HPDE6-E6E7 (cell line): ENCODE measurements at regions not wholly inside any gene's neighbourhood (a gene's known extent, or its start where the extent isn't known, plus 50 kb on each side); places are given as distances from the start of the nearest gene placed in this dataset.
"Not testable (repeated sequence)": the region's sequence is repeated elsewhere in the genome, so short reads cannot be mapped to it uniquely, and the experiment has no call there.

ENCODE experiments used
- DNase-seq: peaks from one replicate; pipeline ENCODE4 v3.0.0; 2011; ENCODE audit warnings: missing footprints; ENCODE audit errors: extremely low spot score

- no peak for DNase-seq
These were observed 1041.9 kb downstream of the OTOL1 start for GRCh38 chr3:162538491-162538890.

GRCh38 chr3:162538906-162539305, 1042.3 kb downstream of the OTOL1 start:
- DNase-seq = no peak

DNA sequence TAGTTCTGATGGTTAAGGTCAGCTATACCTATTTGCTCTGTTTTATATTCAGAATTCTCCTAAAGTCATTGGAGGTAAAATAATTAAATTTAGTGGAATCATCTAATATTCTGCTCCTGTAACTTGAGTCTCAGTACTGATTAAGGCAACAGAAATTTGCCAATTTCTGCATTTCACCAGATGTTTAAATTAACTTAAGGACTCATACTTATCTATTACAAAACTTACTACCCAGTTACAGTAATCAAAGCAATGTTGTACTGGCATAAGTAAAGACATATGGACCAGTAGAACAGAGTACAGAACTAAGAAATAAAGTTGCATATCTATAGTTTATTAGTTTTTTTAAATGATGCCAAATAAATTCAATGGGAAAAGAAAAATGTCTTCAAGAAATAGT, 1043.8 kb downstream of the OTOL1 start:
- DNase-seq = no peak

- DNase-seq = no peak
These were observed 1045.3 kb downstream of the OTOL1 start for GRCh38 chr3:162541923-162542322.

DNA sequence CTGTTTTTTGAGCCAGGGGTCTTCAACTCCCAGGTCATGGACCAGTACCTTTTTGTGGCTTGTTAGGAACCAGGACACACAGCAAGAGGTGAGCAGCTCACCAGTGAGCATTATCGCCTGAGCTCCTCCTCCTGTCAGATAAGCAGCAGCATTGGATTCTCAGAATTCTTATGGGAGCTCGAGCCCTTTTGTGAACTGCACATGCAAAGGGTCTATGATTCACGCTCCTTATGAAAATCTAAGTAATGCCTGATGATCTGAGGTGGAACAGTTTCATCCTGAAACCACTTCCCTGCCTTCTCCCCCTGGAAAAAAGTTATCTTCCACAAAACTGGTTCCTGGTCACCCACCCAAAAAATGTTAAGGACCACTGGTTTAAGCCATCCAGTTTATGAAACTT, 1047.6 kb downstream of the OTOL1 start:
- no peak for DNase-seq

GRCh38 chr3:162546910-162547309, 1050.3 kb downstream of the OTOL1 start:
- DNase-seq = no peak

- no peak for DNase-seq
These were observed 1050.7 kb downstream of the OTOL1 start for GRCh38 chr3:162547321-162547720.

GRCh38 chr3:162555761-162556160, 1059.2 kb downstream of the OTOL1 start:
- DNase-seq = no peak

- no peak for DNase-seq
These were observed 1061.4 kb downstream of the OTOL1 start for GRCh38 chr3:162558016-162558415.

GRCh38 chr3:162568706-162569105, 1072.1 kb downstream of the OTOL1 start:
- DNase-seq = no peak

DNA sequence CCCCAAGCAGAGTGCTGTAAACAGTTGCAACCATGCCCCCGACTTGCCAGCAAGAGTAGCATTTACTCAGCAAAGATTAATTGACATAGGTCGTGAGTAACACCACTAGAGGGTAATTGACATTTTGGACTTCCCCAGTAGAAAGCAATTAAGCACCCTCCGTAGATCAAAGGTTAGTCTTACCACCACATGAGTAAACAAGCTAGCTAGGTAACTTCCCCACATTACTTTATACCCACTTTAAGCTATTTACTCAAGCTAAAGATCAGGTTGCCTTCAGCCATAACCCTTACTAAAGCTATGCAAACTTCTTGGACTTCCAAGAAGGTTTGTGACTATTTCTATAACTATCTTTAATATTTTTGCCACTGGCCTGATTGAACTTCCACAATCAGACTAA, 1072.7 kb downstream of the OTOL1 start:
- no peak for DNase-seq

GRCh38 chr3:162584986-162585385, 1088.4 kb downstream of the OTOL1 start:
- no peak for DNase-seq

DNA sequence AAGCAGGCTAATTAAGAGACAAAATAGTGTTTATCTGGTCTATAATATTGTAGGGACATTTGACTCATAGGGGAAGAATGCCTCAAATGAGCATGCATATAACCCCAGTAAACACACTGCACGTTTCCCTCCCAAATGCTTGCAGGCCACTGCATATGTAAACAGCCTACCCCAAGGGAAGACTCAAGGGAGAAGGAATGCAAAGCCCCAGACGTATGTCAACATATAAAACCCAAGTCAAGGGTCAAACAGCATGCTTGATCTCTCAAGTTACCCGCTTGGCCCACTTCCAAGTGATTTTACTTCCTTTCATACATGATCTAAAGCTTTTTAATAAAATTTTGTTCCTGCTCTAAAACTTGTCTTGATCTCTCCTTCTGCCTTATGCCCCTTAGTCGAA, 1090.0 kb downstream of the OTOL1 start:
- DNase-seq = no peak

DNA sequence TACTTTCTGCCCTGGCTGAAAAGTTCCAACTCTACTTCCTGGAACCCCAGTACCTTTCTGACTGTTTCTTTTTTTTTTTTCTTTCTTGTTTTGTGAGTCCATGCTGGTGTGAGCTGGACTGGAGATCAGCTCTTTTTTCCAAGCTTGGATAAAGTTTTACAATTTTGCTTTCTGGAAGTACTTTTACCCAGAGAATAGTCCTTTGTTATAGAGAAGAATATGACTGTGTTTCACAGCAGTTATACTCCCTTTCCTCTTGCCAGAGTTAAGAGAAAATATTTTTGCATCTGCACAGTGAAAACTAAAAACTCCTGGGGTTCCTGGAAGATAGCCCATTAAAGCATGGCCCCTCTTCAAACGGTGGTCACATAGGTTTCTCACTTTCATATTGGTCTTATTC, 1100.6 kb downstream of the OTOL1 start:
- no peak for DNase-seq

- not testable (repeated sequence) for DNase-seq
These were observed 1101.9 kb downstream of the OTOL1 start for GRCh38 chr3:162598500-162598899.

DNA sequence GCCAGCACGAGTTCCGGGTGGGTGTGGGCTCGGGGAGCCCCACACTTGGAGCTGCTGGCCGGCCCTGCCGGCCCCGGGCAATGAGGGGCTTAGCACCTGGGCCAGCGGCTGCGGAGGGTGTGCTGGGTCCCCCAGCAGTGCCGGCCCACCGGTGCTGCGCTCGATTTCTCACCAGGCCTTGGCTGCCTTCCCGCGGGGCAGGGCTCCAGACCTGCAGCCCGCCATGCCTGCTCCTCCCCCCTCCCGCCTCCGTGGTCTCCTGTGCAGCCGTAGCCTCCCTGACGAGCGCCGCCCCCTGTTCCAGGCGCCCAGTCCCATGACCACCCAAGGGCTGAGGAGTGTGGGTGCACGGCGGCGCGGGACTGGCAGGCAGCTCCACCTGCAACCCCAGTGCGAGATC, 1103.1 kb downstream of the OTOL1 start:
- DNase-seq = not testable (repeated sequence)

GRCh38 chr3:162601101-162601670, 1104.6 kb downstream of the OTOL1 start:
- no peak for DNase-seq

- DNase-seq = no peak
These were observed 1106.0 kb downstream of the OTOL1 start for GRCh38 chr3:162602619-162603018.

DNA sequence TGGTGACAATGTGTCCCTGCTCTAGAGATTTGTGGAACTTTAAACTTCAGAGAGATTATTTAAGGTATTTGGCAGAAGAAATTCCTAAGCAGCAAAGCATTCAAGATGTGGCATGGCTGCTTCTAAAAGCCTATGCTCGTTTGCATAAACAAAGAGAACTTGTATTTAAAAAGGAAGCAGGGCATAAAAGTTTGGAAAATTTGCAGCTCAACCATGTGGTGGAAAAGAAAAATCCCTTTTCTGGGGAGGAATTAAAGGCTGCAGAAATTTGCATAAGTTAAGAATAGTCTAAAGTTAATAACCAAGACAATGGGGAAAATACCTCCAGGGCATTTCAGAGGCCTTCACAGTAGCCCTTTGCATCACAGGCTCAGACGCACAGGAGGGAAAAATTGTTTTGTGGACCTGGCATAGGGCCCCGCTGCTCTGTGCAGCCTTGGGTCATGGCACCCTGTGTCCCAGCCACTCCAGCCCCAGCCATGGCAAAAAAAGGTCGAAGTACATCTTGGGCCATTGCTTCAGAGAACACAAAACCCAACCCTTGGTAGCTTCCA, 1109.1 kb downstream of the OTOL1 start:
- DNase-seq = no peak

GRCh38 chr3:162610261-162610660, 1113.7 kb downstream of the OTOL1 start:
- no peak for DNase-seq

DNA sequence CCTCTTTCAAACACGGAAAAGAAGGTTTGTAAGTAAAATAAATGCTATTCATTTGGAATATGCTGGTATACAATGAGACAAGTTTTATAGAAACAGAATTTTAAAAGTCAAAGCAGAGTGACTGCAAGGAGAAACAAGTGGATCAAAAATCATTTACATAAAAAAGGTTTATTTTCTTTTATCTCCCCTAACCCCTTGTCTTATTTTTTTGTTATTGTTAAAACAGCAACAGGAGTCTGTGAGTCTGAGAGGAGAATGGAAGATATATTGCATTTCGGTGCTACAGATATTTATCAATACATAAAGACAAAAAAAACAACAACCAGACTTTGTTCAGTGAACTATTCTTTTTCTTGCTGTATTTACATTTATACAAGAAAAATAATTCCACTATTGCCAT, 1116.4 kb downstream of the OTOL1 start:
- no peak for DNase-seq

- no peak for DNase-seq
These were observed 1129.6 kb downstream of the OTOL1 start for GRCh38 chr3:162626172-162626571.

- no peak for DNase-seq
These were observed 1131.9 kb downstream of the OTOL1 start for GRCh38 chr3:162628531-162628930.

DNA sequence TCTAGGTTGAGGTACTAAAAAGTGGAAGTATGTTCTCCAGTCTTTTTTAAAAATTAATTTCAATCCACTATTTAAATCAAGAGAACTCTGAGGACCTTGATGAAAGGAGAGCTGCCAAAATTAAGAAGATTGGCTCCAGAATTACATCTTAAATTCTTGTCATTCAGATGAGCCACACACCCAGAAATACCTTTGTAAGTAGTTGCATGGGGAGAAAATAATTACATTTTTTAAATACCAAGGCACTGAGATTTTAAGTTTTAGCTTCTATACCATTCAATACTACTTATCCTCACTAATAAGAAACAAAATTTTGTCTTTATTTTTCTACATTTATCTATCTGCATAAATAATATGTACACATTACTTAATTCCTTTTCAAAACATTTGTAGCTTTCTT, 1132.8 kb downstream of the OTOL1 start:
- DNase-seq = no peak
